ENCODE measurements at regions not wholly inside any gene's neighbourhood (a gene's known extent, or its start where the extent isn't known, plus 50 kb on each side); places are given as distances from the start of the nearest gene placed in this dataset.

GRCh38 chr11:98564233-98564632, 456.5 kb upstream of the CNTN5 start:
- ATAC-seq (no peak), FAIRE-seq (no peak), DNase-seq (ENCODE audit: low read depth, low spot score) (no peak)
- in situ Hi-C loops (cut with MboI) (no loop called here), intact Hi-C loops (cut with micrococcal nuclease; ENCODE audit: unreplicated experiment) (no loop called here)
- ChIA-PET POLR2A (no interaction called here), CTCF (no interaction called here), RAD21 (ENCODE audit: unreplicated experiment) (no interaction called here), SMC1A (ENCODE audit: uncharacterized antibody, unreplicated experiment) (no interaction called here)
- Histone ChIP-seq H3K4me2 (ENCODE audit: control insufficient read depth, insufficient read depth) (no peak overlapping the region), H3K9ac (ENCODE audit: control insufficient read depth, insufficient read depth, low read length) (no peak overlapping the region), H2AFZ (ENCODE audit: control insufficient read depth, low read depth, low read length) (no peak overlapping the region), H3K36me3 (ENCODE audit: control insufficient read depth in 2 of 2, insufficient read depth in 2 of 2, low read length in 1 of 2) (no peaks in the 10 kb centered on the region), H3K4me1 (ENCODE audit: control insufficient read depth, insufficient read depth, low read length) (no peaks in the 10 kb centered on the region), H3K27me3 (replicated peaks in 1 of 2; ENCODE audit: control insufficient read depth in 2 of 2, insufficient read depth in 2 of 2, low read length in 1 of 2) (no peaks in the 10 kb centered on the region), H3K27ac (ENCODE audit: control insufficient read depth, insufficient read depth) (no peak overlapping the region), H3K79me2 (ENCODE audit: control insufficient read depth, insufficient read depth, low read length) (no peaks in the 10 kb centered on the region), H3K9me3 (replicated peaks; ENCODE audit: control insufficient read depth, insufficient read depth, low read length) (no peaks in the 10 kb centered on the region), H4K20me1 (ENCODE audit: control insufficient read depth, insufficient read depth) (no peaks in the 10 kb centered on the region), H3K4me3 (no peak overlapping the region)
- BruUV-seq (replicated peaks) = no TSS peak
- 3% methylated on average over 3 of the region's 3 CpGs for WGBS (ENCODE audit: insufficient coverage, insufficient replicate concordance, low lambda C conversion rate, missing lambda C conversion rate)
- no peak for TF ChIP-seq PKNOX1 (IDR thresholded peaks at IDR 0.05)
- TF ChIP-seq SIX5 (IDR thresholded peaks at IDR 0.05; ENCODE audit: low read depth, low read length, severe bottlenecking) = no peak
- TF ChIP-seq NR2C1 (IDR thresholded peaks at IDR 0.05) = no peak
- no peak for TF ChIP-seq ZBED1 (IDR thresholded peaks at IDR 0.05; ENCODE audit: borderline replicate concordance)
- no peak for TF ChIP-seq KLF5 (IDR thresholded peaks at IDR 0.05; ENCODE audit: partially characterized antibody)

DNA sequence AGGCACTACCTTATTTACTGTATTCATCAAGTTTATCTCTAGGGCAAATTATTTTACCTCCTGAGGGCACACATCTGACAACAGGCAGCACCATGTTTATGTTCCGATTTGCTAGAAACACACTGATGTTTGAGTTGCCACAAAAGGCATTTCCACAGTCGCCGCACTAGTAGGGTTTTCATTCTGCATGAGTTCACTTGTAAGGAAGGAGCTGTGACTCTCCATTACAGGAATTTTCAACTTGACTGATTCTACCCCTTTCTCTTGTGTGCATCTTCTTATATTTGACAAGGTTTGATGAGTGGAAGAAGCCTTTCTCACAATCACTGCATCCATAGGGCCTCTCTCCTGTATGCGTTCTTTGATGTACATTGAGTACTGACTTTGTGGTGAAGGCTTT, 455.9 kb upstream of the CNTN5 start:
- POLR2A ChIA-PET = no interaction called here
- Histone ChIP-seq H3K79me2 (ENCODE audit: control insufficient read depth, insufficient read depth, low read length) (no peaks in the 10 kb centered on the region), H3K9ac (ENCODE audit: control insufficient read depth, insufficient read depth, low read length) (no peak overlapping the region), H2AFZ (ENCODE audit: control insufficient read depth, low read depth, low read length) (no peak overlapping the region), H3K4me3 (no peak overlapping the region), H3K4me2 (ENCODE audit: control insufficient read depth, insufficient read depth) (no peak overlapping the region), H3K36me3 (ENCODE audit: control insufficient read depth in 2 of 2, insufficient read depth in 2 of 2, low read length in 1 of 2) (no peaks in the 10 kb centered on the region), H3K27me3 (replicated peaks in 1 of 2; ENCODE audit: control insufficient read depth in 2 of 2, insufficient read depth in 2 of 2, low read length in 1 of 2) (no peaks in the 10 kb centered on the region), H4K20me1 (ENCODE audit: control insufficient read depth, insufficient read depth) (no peaks in the 10 kb centered on the region), H3K27ac (ENCODE audit: control insufficient read depth, insufficient read depth) (no peak overlapping the region), H3K4me1 (ENCODE audit: control insufficient read depth, insufficient read depth, low read length) (no peaks in the 10 kb centered on the region), H3K9me3 (replicated peaks; ENCODE audit: control insufficient read depth, insufficient read depth, low read length) (no peaks in the 10 kb centered on the region)
- FAIRE-seq (no peak), ATAC-seq (no peak), DNase-seq (ENCODE audit: low read depth, low spot score) (no peak)
- intact Hi-C loops (cut with micrococcal nuclease; ENCODE audit: unreplicated experiment) (no loop called here), in situ Hi-C loops (cut with MboI) (no loop called here)
- RAD21 ChIA-PET (ENCODE audit: unreplicated experiment) = no interaction called here
- CTCF ChIA-PET = no interaction called here
- SMC1A ChIA-PET (ENCODE audit: uncharacterized antibody, unreplicated experiment) = no interaction called here
- WGBS (ENCODE audit: insufficient coverage, insufficient replicate concordance, low lambda C conversion rate, missing lambda C conversion rate) = 67% methylated on average over 4 of the region's 4 CpGs
- TF ChIP-seq, protein P1, sequence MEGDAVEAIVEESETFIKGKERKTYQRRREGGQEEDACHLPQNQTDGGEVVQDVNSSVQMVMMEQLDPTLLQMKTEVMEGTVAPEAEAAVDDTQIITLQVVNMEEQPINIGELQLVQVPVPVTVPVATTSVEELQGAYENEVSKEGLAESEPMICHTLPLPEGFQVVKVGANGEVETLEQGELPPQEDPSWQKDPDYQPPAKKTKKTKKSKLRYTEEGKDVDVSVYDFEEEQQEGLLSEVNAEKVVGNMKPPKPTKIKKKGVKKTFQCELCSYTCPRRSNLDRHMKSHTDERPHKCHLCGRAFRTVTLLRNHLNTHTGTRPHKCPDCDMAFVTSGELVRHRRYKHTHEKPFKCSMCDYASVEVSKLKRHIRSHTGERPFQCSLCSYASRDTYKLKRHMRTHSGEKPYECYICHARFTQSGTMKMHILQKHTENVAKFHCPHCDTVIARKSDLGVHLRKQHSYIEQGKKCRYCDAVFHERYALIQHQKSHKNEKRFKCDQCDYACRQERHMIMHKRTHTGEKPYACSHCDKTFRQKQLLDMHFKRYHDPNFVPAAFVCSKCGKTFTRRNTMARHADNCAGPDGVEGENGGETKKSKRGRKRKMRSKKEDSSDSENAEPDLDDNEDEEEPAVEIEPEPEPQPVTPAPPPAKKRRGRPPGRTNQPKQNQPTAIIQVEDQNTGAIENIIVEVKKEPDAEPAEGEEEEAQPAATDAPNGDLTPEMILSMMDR (IDR thresholded peaks at IDR 0.05 in 2 of 3, conservative IDR thresholded peaks at IDR 0.05 in 1 of 3; ENCODE audit: control insufficient read depth in 2 of 3, extremely low read depth in 1 of 3, insufficient read depth in 1 of 3, low read depth in 3 of 3, low read length in 3 of 3) = no peak
- no peak for TF ChIP-seq CREB1 (IDR thresholded peaks at IDR 0.05; ENCODE audit: low read depth)
- no TSS peak for BruUV-seq (replicated peaks)

Measured in GM12878 (cell line).